K562 (cell line): ENCODE measurements at regions not wholly inside any gene's neighbourhood (a gene's known extent, or its start where the extent isn't known, plus 50 kb on each side); places are given as distances from the start of the nearest gene placed in this dataset.

ENCODE experiments used
- ATAC-seq: fragments of 200-7000 bp; cut with Tn5 transposase; 3 replicates; pipeline ENCODE4 v1.9.1; 2020; ENCODE audit warnings: moderate library complexity
- BruUV-seq: library from RNA; stranded (reverse); fragments of 400-500 nt; replicated peaks from 2 replicates; lab custom pipeline; 2021; lab: Mats Ljungman, UMichigan
- CTCF ChIA-PET: fragments of 300-600 bp; formaldehyde crosslinking; extraction: SDS; loops from one replicate; lab custom pipeline; 2021; ENCODE audit warnings: low intra/inter-chr PET ratio; lab: Yijun Ruan, JAX
- POLR2A ChIA-PET: fragments of 300-600, 350-650 bp; sonication (Branson Sonifier 250); formaldehyde crosslinking; extraction: SDS; loops from one replicate; lab custom pipeline; 2021; ENCODE audit warnings: antibody characterized with exemption, inconsistent platforms; lab: Yijun Ruan, JAX
- DNase-seq, 4 experiments: peaks; one replicate each; pipeline versions ENCODE4 v3.0.0 to v3.0.0-alpha.2; 2011 to 2018; ENCODE audit warnings: low spot score in 3 of 4, mixed read lengths in 3 of 4; ENCODE audit errors: extremely low read depth in 1 of 4
- FAIRE-seq: peaks from 2 replicates; lab custom pipeline; 2011; peaks lifted over from hg19 to GRCh38; lab: Jason Lieb, UNC
- H2AFZ ChIP-seq: 2 replicates; pipeline ENCODE4 v1.6.0; 2011; ENCODE audit warnings: low read depth, low read length, control low read depth, inconsistent platforms
- H3K27ac ChIP-seq: fragments of 200-600 bp; 3 replicates; pipeline ENCODE4 v1.8.0; 2011; ENCODE audit warnings: low read depth, mild to moderate bottlenecking, control low read depth, inconsistent platforms, low read length, moderate library complexity, mixed read lengths; ENCODE audit errors: extremely low read depth
- H3K27me3 ChIP-seq, 2 experiments: fragments of 300-600 bp in 1 of 2; 2 replicates in 1 of 2; 3 replicates in 1 of 2; pipeline versions ENCODE4 v1.6.0 to v1.8.0; 2011; ENCODE audit warnings: inconsistent platforms in 2 of 2, low read length in 2 of 2, mild to moderate bottlenecking in 1 of 2, mixed read lengths in 1 of 2, moderate library complexity in 1 of 2; ENCODE audit not compliant: control insufficient read depth in 2 of 2, insufficient read depth in 2 of 2
- H3K36me3 ChIP-seq: fragments of 300-600 bp; 3 replicates; pipeline ENCODE4 v1.8.0; 2011; ENCODE audit warnings: mild to moderate bottlenecking, low read length, inconsistent platforms; ENCODE audit not compliant: control insufficient read depth, insufficient read depth
- H3K4me1 ChIP-seq, 2 experiments: fragments of 200-600 bp in 1 of 2; replicated peaks in 1 of 2; 2 replicates in 1 of 2; 3 replicates in 1 of 2; pipeline versions ENCODE4 v1.5.1 to v1.8.0; 2011; ENCODE audit warnings: inconsistent platforms in 2 of 2, low read length in 2 of 2, mild to moderate bottlenecking in 1 of 2, mixed read lengths in 1 of 2, moderate library complexity in 1 of 2; ENCODE audit not compliant: control insufficient read depth in 2 of 2, insufficient read depth in 2 of 2
- H3K4me2 ChIP-seq: 2 replicates; pipeline ENCODE4 v1.6.1; 2011; ENCODE audit warnings: low read length, control low read depth, inconsistent platforms, mixed read lengths; ENCODE audit not compliant: insufficient read depth
- H3K4me3 ChIP-seq: fragments of 200-600 bp; sonication (generic), shearing (Covaris generic); 2 replicates; pipeline ENCODE4 v1.5.1; 2016; ENCODE audit warnings: control low read depth, inconsistent platforms
- H3K79me2 ChIP-seq: fragments of 200-600 bp; 3 replicates; pipeline ENCODE4 v1.8.0; 2011; ENCODE audit warnings: low read length, inconsistent platforms; ENCODE audit not compliant: control insufficient read depth, insufficient read depth
- H3K9ac ChIP-seq, 2 experiments: 2 replicates each; pipeline versions ENCODE4 v1.6.0 to v1.6.1; 2011; ENCODE audit warnings: low read depth in 2 of 2, low read length in 2 of 2, control low read depth in 1 of 2, inconsistent platforms in 1 of 2, mild to moderate bottlenecking in 1 of 2, mixed read lengths in 1 of 2; ENCODE audit not compliant: insufficient read depth in 1 of 2
- H3K9me1 ChIP-seq: one replicate; pipeline ENCODE4 v1.6.0; 2011; ENCODE audit warnings: inconsistent platforms, mild to moderate bottlenecking, low read length, moderate library complexity; ENCODE audit not compliant: control insufficient read depth, insufficient read depth
- H3K9me3 ChIP-seq: replicated peaks from 2 replicates; pipeline ENCODE4 v1.5.1; 2011; ENCODE audit warnings: low read depth, low read length, inconsistent platforms; ENCODE audit not compliant: control insufficient read depth, insufficient read depth
- H4K20me1 ChIP-seq: replicated peaks from 2 replicates; pipeline ENCODE4 v1.6.1; 2011; ENCODE audit warnings: low read length, inconsistent platforms, mixed read lengths; ENCODE audit not compliant: control insufficient read depth, insufficient read depth
- BCL6 ChIP-seq: fragments of 250-450 bp; sonication (Bioruptor Pico); IDR thresholded peaks from 2 replicates; pipeline ENCODE4 v1.4.0; 2020
- CTCF ChIP-seq, 3 experiments: IDR thresholded peaks in 2 of 3; conservative IDR thresholded peaks in 1 of 3; 2 replicates each; pipeline ENCODE4 v1.5.1; 2011 to 2012; ENCODE audit warnings: low read length in 3 of 3, mild to moderate bottlenecking in 3 of 3, control low read depth in 2 of 3, improper control_type of control experiment in 1 of 3, inconsistent platforms in 1 of 3, low read depth in 1 of 3, mixed read lengths in 1 of 3, moderate library complexity in 1 of 3; ENCODE audit not compliant: insufficient read depth in 2 of 3
- CXXC5 ChIP-seq: fragments of 250-450 bp; sonication (Bioruptor Pico); IDR thresholded peaks from 2 replicates; pipeline ENCODE4 v1.8.0; 2022; ENCODE audit warnings: inconsistent platforms, mild to moderate bottlenecking, moderate library complexity
- DMBX1 ChIP-seq: fragments of 250-450 bp; sonication (Bioruptor Pico); IDR thresholded peaks from 2 replicates; pipeline ENCODE4 v1.8.0; 2022; ENCODE audit warnings: inconsistent platforms, mild to moderate bottlenecking, moderate library complexity, borderline replicate concordance
- ERF ChIP-seq: fragments of 450-650 bp; formaldehyde crosslinking; IDR thresholded peaks from 2 replicates; pipeline ENCODE4 v1.4.0; 2020; ENCODE audit warnings: mild to moderate bottlenecking, mixed read lengths
- GTF2E2 ChIP-seq: fragments of 200-800 bp; sonication (Bioruptor generic); IDR thresholded peaks from 2 replicates; pipeline ENCODE4 v1.6.1; 2016; ENCODE audit warnings: missing genetic modification characterization, missing compliant biosample characterization
- HCFC1 ChIP-seq: IDR thresholded peaks from 2 replicates; pipeline ENCODE4 v1.6.1; 2012; ENCODE audit warnings: low read depth, low read length, improper control_type of control experiment
- HINFP ChIP-seq: fragments of 450-650 bp; conservative IDR thresholded peaks from 2 replicates; pipeline ENCODE4 v1.6.1; 2016; ENCODE audit warnings: missing genetic modification characterization, low read depth, mild to moderate bottlenecking, control low read depth, missing compliant biosample characterization
- KDM5B ChIP-seq: fragments of 200-600 bp; sonication (generic); IDR thresholded peaks from 2 replicates; pipeline ENCODE4 v1.6.1; 2012; ENCODE audit warnings: low read depth, mild to moderate bottlenecking, moderate library complexity, low read length, control low read depth, inconsistent platforms; ENCODE audit not compliant: insufficient replicate concordance
- MEIS2 ChIP-seq: fragments of 450-650 bp; IDR thresholded peaks from 2 replicates; pipeline ENCODE4 v1.6.1; 2014; ENCODE audit warnings: mild to moderate bottlenecking; ENCODE audit not compliant: partially characterized antibody
- NCOA1 ChIP-seq: fragments of 450-650 bp; IDR thresholded peaks from 2 replicates; pipeline ENCODE4 v1.6.1; 2016; ENCODE audit warnings: low read depth
- NKRF ChIP-seq: fragments of 450-650 bp; IDR thresholded peaks from 2 replicates; pipeline ENCODE4 v1.6.1; 2016; ENCODE audit warnings: borderline replicate concordance
- PHF8 ChIP-seq: fragments of 200-600 bp; sonication (generic); IDR thresholded peaks from 2 replicates; pipeline ENCODE4 v1.6.1; 2012; ENCODE audit warnings: mixed run types, mild to moderate bottlenecking, inconsistent platforms, low read length, moderate library complexity, borderline replicate concordance
- POLR3A ChIP-seq: IDR thresholded peaks from 2 replicates; pipeline ENCODE4 v1.6.1; 2011; ENCODE audit warnings: borderline replicate concordance, mild to moderate bottlenecking, moderate library complexity; ENCODE audit not compliant: insufficient read length, insufficient read depth; ENCODE audit errors: extremely low read depth
- SRSF7 ChIP-seq: fragments of 200-400 bp; formaldehyde crosslinking; optimal IDR thresholded peaks from 2 replicates; pipeline ENCODE3; 2017; ENCODE audit warnings: mild to moderate bottlenecking, low read depth, low read length
- TCF15 ChIP-seq: fragments of 250-450 bp; sonication (Bioruptor Pico); IDR thresholded peaks from 2 replicates; pipeline ENCODE4 v1.8.0; 2022; ENCODE audit warnings: moderate library complexity, mild to moderate bottlenecking, inconsistent platforms
- U2AF2 ChIP-seq: fragments of 200-400 bp; formaldehyde crosslinking; optimal IDR thresholded peaks from 2 replicates; pipeline ENCODE3; 2017; ENCODE audit warnings: low read depth, mild to moderate bottlenecking, low read length
- ZC3H8 ChIP-seq: fragments of 450-650 bp; IDR thresholded peaks from 2 replicates; pipeline ENCODE4 v1.6.1; 2017
- in situ Hi-C: fragments of 300-500 bp; cut with MboI; formaldehyde crosslinking; loops from 4 replicates; pipeline ENCODE4 v1.15.0; 2018; ENCODE audit warnings: inconsistent platforms, mixed read lengths
- intact Hi-C: fragments of 100-400 bp; cut with micrococcal nuclease; formaldehyde crosslinking; loops from 2 replicates; pipeline ENCODE4 v1.14.2; 2022

GRCh38 chr1:103239034-103239433, 130.7 kb upstream of the COL11A1 start:
- no peak for ATAC-seq
- no TSS peak for BruUV-seq
- no peak overlapping the region for H2AFZ ChIP-seq
- intact Hi-C loops (no loop called here), in situ Hi-C loops (no loop called here)
- no peaks in the 10 kb centered on the region for H4K20me1 ChIP-seq
- H3K27ac ChIP-seq: no peak overlapping the region
- H3K27me3 ChIP-seq: no peaks in the 10 kb centered on the region
- POLR2A ChIA-PET: no interaction called here
- H3K9ac ChIP-seq: no peak overlapping the region
- H3K79me2 ChIP-seq: no peaks in the 10 kb centered on the region
- H3K9me3 ChIP-seq: no peaks in the 10 kb centered on the region
- no peak overlapping the region for H3K4me3 ChIP-seq
- H3K4me1 ChIP-seq: no peaks in the 10 kb centered on the region
- no peak overlapping the region for H3K4me2 ChIP-seq
- no peak for TF ChIP-seq SRSF7
- no peak for TF ChIP-seq ZC3H8
- TF ChIP-seq POLR3A: no peak
- TF ChIP-seq DMBX1 (CRISPR knock-in tag): no peak
- TF ChIP-seq KDM5B: no peak
- TF ChIP-seq U2AF2: no peak
- TF ChIP-seq GTF2E2 (tag): no peak
- no peak for TF ChIP-seq PHF8
- no peak for TF ChIP-seq NKRF
- TF ChIP-seq HINFP (tag): no peak
- TF ChIP-seq CXXC5 (CRISPR knock-in tag): no peak
- no peak for TF ChIP-seq ERF (CRISPR knock-in tag)
- no peak for TF ChIP-seq BCL6 (CRISPR knock-in tag)
- TF ChIP-seq TCF15 (CRISPR knock-in tag): no peak
- TF ChIP-seq MEIS2: no peak
- TF ChIP-seq NCOA1: no peak
- TF ChIP-seq CTCF (IDR thresholded peaks at IDR 0.05 in 2 of 3, conservative IDR thresholded peaks at IDR 0.05 in 1 of 3; ENCODE audit: insufficient read depth in 2 of 3, low read depth in 1 of 3, low read length in 3 of 3): no peak
- TF ChIP-seq HCFC1: no peak
- TF ChIP-seq, all 486 proteins: peak for 0
- CTCF ChIA-PET: no interaction called here
- no peak for FAIRE-seq
- Histone ChIP-seq H3K36me3 (no peaks in the 10 kb centered on the region), H3K9me1 (no peaks in the 10 kb centered on the region)
- DNase-seq: no peak
